IMR-90 (cell line): ENCODE measurements at regions not wholly inside any gene's neighbourhood (a gene's known extent, or its start where the extent isn't known, plus 50 kb on each side); places are given as distances from the start of the nearest gene placed in this dataset.

Experiments
- ATAC-seq: fragments of 200-7000 bp; cut with Tn5 transposase; 2 replicates; pipeline ENCODE4 v1.9.1; 2020; ENCODE audit warnings: low read depth, mild to moderate bottlenecking, moderate library complexity
- BruUV-seq: library from RNA; stranded (reverse); fragments of 400-500 nt; replicated peaks from 2 replicates; lab custom pipeline; 2021; lab: Mats Ljungman, UMichigan
- CTCF ChIA-PET: fragments of 300-600 bp; formaldehyde crosslinking; extraction: SDS; loops from one replicate; lab custom pipeline; 2021; ENCODE audit warnings: antibody characterized with exemption; lab: Yijun Ruan, JAX
- POLR2A ChIA-PET: fragments of 300-600 bp; sonication (Branson Sonifier 250); formaldehyde crosslinking; loops from one replicate; lab custom pipeline; 2022; ENCODE audit warnings: antibody characterized with exemption; ENCODE audit not compliant: unreplicated experiment; lab: Charles Lee
- DNase-seq: peaks from one replicate; pipeline ENCODE4 v3.0.0; 2013
- H2AFZ ChIP-seq: replicated peaks from 2 replicates; pipeline ENCODE3; 2013; ENCODE audit warnings: low read length, mild to moderate bottlenecking; ENCODE audit not compliant: poor library complexity
- H2AK5ac ChIP-seq: 2 replicates; pipeline ENCODE4 v1.6.1; 2013; ENCODE audit warnings: low read depth, low read length, inconsistent platforms
- H2AK9ac ChIP-seq: replicated peaks from 2 replicates; pipeline ENCODE3; 2013; ENCODE audit warnings: mild to moderate bottlenecking, low read depth, low read length, moderate library complexity; ENCODE audit not compliant: poor library complexity
- H2BK120ac ChIP-seq: 2 replicates; pipeline ENCODE4 v1.6.1; 2013; ENCODE audit warnings: low read depth, low read length, inconsistent platforms
- H2BK15ac ChIP-seq: 3 replicates; pipeline ENCODE4 v1.6.1; 2013; ENCODE audit warnings: low read depth, low read length, inconsistent platforms
- H2BK20ac ChIP-seq: 2 replicates; pipeline ENCODE4 v1.6.1; 2013; ENCODE audit warnings: low read depth, mild to moderate bottlenecking, inconsistent platforms, low read length, moderate library complexity
- H2BK5ac ChIP-seq: 2 replicates; pipeline ENCODE4 v1.6.1; 2013; ENCODE audit warnings: mild to moderate bottlenecking, low read depth, low read length, inconsistent platforms; ENCODE audit not compliant: poor library complexity, severe bottlenecking
- H3K14ac ChIP-seq: replicated peaks from 2 replicates; pipeline ENCODE4 v1.6.1; 2013; ENCODE audit warnings: low read depth, low read length, inconsistent platforms
- H3K18ac ChIP-seq: 2 replicates; pipeline ENCODE4 v1.6.1; 2013; ENCODE audit warnings: low read depth, low read length, control low read depth
- H3K23ac ChIP-seq: 2 replicates; pipeline ENCODE4 v1.6.1; 2013; ENCODE audit warnings: low read depth, low read length, inconsistent platforms
- H3K27ac ChIP-seq: 2 replicates; pipeline ENCODE4 v1.5.1; 2013; ENCODE audit warnings: mild to moderate bottlenecking, control low read depth, low read length; ENCODE audit not compliant: insufficient read depth
- H3K27me3 ChIP-seq: 2 replicates; pipeline ENCODE4 v1.6.1; 2013; ENCODE audit warnings: low read length; ENCODE audit not compliant: control insufficient read depth, insufficient read depth
- H3K36me3 ChIP-seq: 2 replicates; pipeline ENCODE4 v1.6.1; 2013; ENCODE audit warnings: low read length, mixed read lengths; ENCODE audit not compliant: control insufficient read depth, insufficient read depth
- H3K4ac ChIP-seq: 2 replicates; pipeline ENCODE4 v1.6.1; 2013; ENCODE audit warnings: low read depth, low read length, inconsistent platforms
- H3K4me1 ChIP-seq: 2 replicates; pipeline ENCODE4 v1.6.1; 2013; ENCODE audit warnings: low read length, mixed read lengths; ENCODE audit not compliant: control insufficient read depth, insufficient read depth
- H3K4me2 ChIP-seq: 2 replicates; pipeline ENCODE4 v1.6.1; 2013; ENCODE audit warnings: low read depth, mild to moderate bottlenecking, control low read depth, low read length, moderate library complexity
- H3K4me3 ChIP-seq: 2 replicates; pipeline ENCODE4 v1.5.1; 2013; ENCODE audit warnings: low read depth, mild to moderate bottlenecking, control low read depth, low read length, moderate library complexity; ENCODE audit not compliant: insufficient read depth
- H3K56ac ChIP-seq: 2 replicates; pipeline ENCODE4 v1.6.1; 2013; ENCODE audit warnings: low read length, inconsistent platforms; ENCODE audit not compliant: insufficient read depth; ENCODE audit errors: extremely low read depth
- H3K79me1 ChIP-seq, 2 experiments: 2 replicates each; pipeline ENCODE4 v1.6.1; 2013; ENCODE audit warnings: low read length in 2 of 2, inconsistent platforms in 1 of 2, low read depth in 1 of 2
- H3K9ac ChIP-seq: 2 replicates; pipeline ENCODE4 v1.6.1; 2013; ENCODE audit warnings: low read depth, low read length, control low read depth
- H3K9me1 ChIP-seq: 2 replicates; pipeline ENCODE4 v1.6.1; 2013; ENCODE audit warnings: low read length, inconsistent platforms; ENCODE audit not compliant: insufficient read depth
- H3K9me3 ChIP-seq: 2 replicates; pipeline ENCODE4 v1.6.1; 2013; ENCODE audit warnings: low read length; ENCODE audit not compliant: control insufficient read depth, insufficient read depth
- H4K20me1 ChIP-seq: 2 replicates; pipeline ENCODE4 v1.6.1; 2013; ENCODE audit warnings: low read length, inconsistent platforms; ENCODE audit not compliant: insufficient read depth
- H4K5ac ChIP-seq: 2 replicates; pipeline ENCODE4 v1.6.1; 2013; ENCODE audit warnings: mild to moderate bottlenecking, low read depth, low read length, control low read depth
- H4K8ac ChIP-seq, 2 experiments: 2 replicates each; pipeline ENCODE4 v1.6.1; 2013; ENCODE audit warnings: low read depth in 2 of 2, low read length in 2 of 2, control low read depth in 1 of 2, inconsistent platforms in 1 of 2
- H4K91ac ChIP-seq: 2 replicates; pipeline ENCODE4 v1.6.1; 2013; ENCODE audit warnings: low read depth, low read length, inconsistent platforms; ENCODE audit not compliant: insufficient read depth
- CEBPB ChIP-seq: IDR thresholded peaks from 2 replicates; pipeline ENCODE4 v1.6.1; 2012; ENCODE audit warnings: low read depth, low read length, improper control_type of control experiment
- MAFK ChIP-seq: IDR thresholded peaks from 2 replicates; pipeline ENCODE4 v1.6.1; 2012; ENCODE audit warnings: low read depth, low read length, improper control_type of control experiment
- NFE2L2 ChIP-seq: fragments of 150-350 bp; IDR thresholded peaks from 2 replicates; pipeline ENCODE4 v1.6.1; 2016; ENCODE audit warnings: low read depth, mild to moderate bottlenecking, low read length
- RAD21 ChIP-seq: IDR thresholded peaks from 2 replicates; pipeline ENCODE4 v1.6.1; 2012; ENCODE audit warnings: low read length, improper control_type of control experiment
- RCOR1 ChIP-seq: IDR thresholded peaks from 2 replicates; pipeline ENCODE4 v1.6.1; 2012; ENCODE audit warnings: mild to moderate bottlenecking, low read length, improper control_type of control experiment; ENCODE audit not compliant: insufficient replicate concordance
- WGBS, 2 experiments: methylation state at CpG; one replicate each; pipeline versions ENCODE4 v1.1.5 to v1.1.7; 2013; ENCODE audit warnings: missing lambda C conversion rate in 2 of 2; ENCODE audit not compliant: insufficient read length in 1 of 2; ENCODE audit errors: extremely low coverage in 2 of 2; 5-methylcytosine and 5-hydroxymethylcytosine counted together
- dilution Hi-C: fragments of 300-500 bp; cut with HindIII; formaldehyde crosslinking; loops from one replicate; pipeline ENCODE4 v1.14.3; 2018; ENCODE audit warnings: low sequenced_read_pairs; ENCODE audit not compliant: unreplicated experiment
- in situ Hi-C: fragments of 300-500 bp; cut with MboI; formaldehyde crosslinking; loops from 3 replicates; pipeline ENCODE4 v1.14.3; 2019; ENCODE audit warnings: low sequenced_read_pairs, inconsistent platforms, mixed read lengths
- intact Hi-C: fragments of 100-400 bp; cut with micrococcal nuclease; formaldehyde crosslinking; loops from 2 replicates; pipeline ENCODE4 v1.10.0; 2022
- TF ChIP-seq, protein P1 (sequence below): fragments of 150-350 bp; IDR thresholded peaks from 2 replicates; pipeline ENCODE4 v1.6.1; 2017; ENCODE audit warnings: mild to moderate bottlenecking, antibody characterized with exemption, low read length, low read depth

DNA sequence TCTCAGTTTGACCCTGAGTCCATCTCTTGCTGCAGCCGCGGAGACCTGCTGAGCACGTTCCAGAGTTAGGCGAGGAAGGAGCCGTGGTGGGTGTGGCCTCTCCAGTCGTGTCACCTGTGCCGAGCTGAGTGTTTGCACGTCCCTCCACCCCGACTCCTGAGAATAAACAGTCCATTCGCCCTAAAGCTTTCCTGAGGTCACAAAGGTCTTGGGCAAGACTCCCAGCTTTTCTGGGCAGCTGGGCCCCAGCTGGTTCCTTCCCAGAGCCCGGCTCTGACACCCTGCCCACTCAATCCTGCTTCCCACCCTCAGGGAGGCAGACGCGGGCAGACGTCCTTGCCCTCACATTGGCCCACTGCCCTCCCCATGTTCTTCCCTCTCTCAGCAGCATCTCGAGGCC lies 142.2 kb downstream of the KCTD15 start:
- H3K27me3 ChIP-seq: no peaks in the 10 kb centered on the region
- H4K5ac ChIP-seq: no peak overlapping the region
- no peaks in the 10 kb centered on the region for H3K4me1 ChIP-seq
- ChIA-PET POLR2A (no interaction called here), CTCF (no interaction called here)
- H3K4ac ChIP-seq: no peak overlapping the region
- H4K20me1 ChIP-seq: no peaks in the 10 kb centered on the region
- no peak overlapping the region for H3K23ac ChIP-seq
- DNase-seq (no peak), ATAC-seq (no peak)
- H2BK15ac ChIP-seq: no peak overlapping the region
- H2BK120ac ChIP-seq: no peak overlapping the region
- H3K9me3 ChIP-seq: no peaks in the 10 kb centered on the region
- intact Hi-C loops: no loop called here
- no peak overlapping the region for H2BK20ac ChIP-seq
- H3K4me2 ChIP-seq: no peak overlapping the region
- H2AK5ac ChIP-seq: no peak overlapping the region
- H3K56ac ChIP-seq: no peak overlapping the region
- no peak overlapping the region for H3K14ac ChIP-seq
- H3K9me1 ChIP-seq: no peaks in the 10 kb centered on the region
- H3K36me3 ChIP-seq: no peaks in the 10 kb centered on the region
- no peak overlapping the region for H4K91ac ChIP-seq
- H2AFZ ChIP-seq: no peak overlapping the region
- H3K27ac ChIP-seq: no peak overlapping the region
- no peak overlapping the region for H3K9ac ChIP-seq
- in situ Hi-C loops: no loop called here
- H3K4me3 ChIP-seq: no peak overlapping the region
- no TSS peak for BruUV-seq
- WGBS, 2 experiments: 30% methylated on average over 10 of the region's 15 CpGs; no CpG with 5 or more reads in 1 of the 2 experiments
- TF ChIP-seq MAFK (no peak), CEBPB (no peak), NFE2L2 (no peak), RCOR1 (no peak), RAD21 (no peak)
- TF ChIP-seq, protein P1, sequence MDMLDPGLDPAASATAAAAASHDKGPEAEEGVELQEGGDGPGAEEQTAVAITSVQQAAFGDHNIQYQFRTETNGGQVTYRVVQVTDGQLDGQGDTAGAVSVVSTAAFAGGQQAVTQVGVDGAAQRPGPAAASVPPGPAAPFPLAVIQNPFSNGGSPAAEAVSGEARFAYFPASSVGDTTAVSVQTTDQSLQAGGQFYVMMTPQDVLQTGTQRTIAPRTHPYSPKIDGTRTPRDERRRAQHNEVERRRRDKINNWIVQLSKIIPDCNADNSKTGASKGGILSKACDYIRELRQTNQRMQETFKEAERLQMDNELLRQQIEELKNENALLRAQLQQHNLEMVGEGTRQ: no peak
- H3K79me1 ChIP-seq: no peaks in the 10 kb centered on the region
- no peak overlapping the region for H2AK9ac ChIP-seq
- no peak overlapping the region for H4K8ac ChIP-seq
- dilution Hi-C loops: no loop called here
- no peak overlapping the region for H3K18ac ChIP-seq
- no peak overlapping the region for H2BK5ac ChIP-seq
